GM23248 (cell line): ENCODE measurements at regions not wholly inside any gene's neighbourhood (a gene's known extent, or its start where the extent isn't known, plus 50 kb on each side); places are given as distances from the start of the nearest gene placed in this dataset.
A peak's percentile ranks its signal among the peaks of the same experiment; 100 is the strongest.

Experiments used
- DNase-seq: peaks from one replicate; pipeline ENCODE4 v3.0.0-alpha.2; 2015
- H2AFZ ChIP-seq: fragments of 200-600 bp; sonication (generic); 2 replicates; pipeline ENCODE4 v1.6.1; 2016; ENCODE audit warnings: antibody characterized with exemption
- H3F3A ChIP-seq: fragments of 200-600 bp; sonication (generic); 2 replicates; pipeline ENCODE4 v1.6.1; 2016; ENCODE audit warnings: mild to moderate bottlenecking, antibody characterized with exemption, mixed run types; ENCODE audit not compliant: insufficient read depth
- H3K27ac ChIP-seq: fragments of 200-600 bp; sonication (generic); 2 replicates; pipeline ENCODE4 v1.5.1; 2016; ENCODE audit warnings: mild to moderate bottlenecking
- H3K27me3 ChIP-seq: fragments of 200-600 bp; sonication (generic); replicated peaks from 2 replicates; pipeline ENCODE4 v1.6.1; 2016; ENCODE audit warnings: mild to moderate bottlenecking; ENCODE audit not compliant: insufficient read depth
- H3K36me3 ChIP-seq: fragments of 200-600 bp; sonication (generic); 2 replicates; pipeline ENCODE4 v1.6.1; 2016; ENCODE audit warnings: low read depth, mild to moderate bottlenecking
- H3K4me1 ChIP-seq: fragments of 200-600 bp; sonication (generic); 2 replicates; pipeline ENCODE4 v1.6.1; 2016; ENCODE audit warnings: mild to moderate bottlenecking; ENCODE audit not compliant: insufficient read depth
- H3K4me2 ChIP-seq: fragments of 200-600 bp; sonication (generic); one replicate; pipeline ENCODE4 v1.6.1; 2016; ENCODE audit warnings: mild to moderate bottlenecking; ENCODE audit not compliant: unreplicated experiment
- H3K4me3 ChIP-seq: fragments of 200-600 bp; sonication (generic); 2 replicates; pipeline ENCODE4 v1.5.1; 2016; ENCODE audit warnings: mild to moderate bottlenecking
- H3K79me2 ChIP-seq: fragments of 200-600 bp; sonication (generic); 2 replicates; pipeline ENCODE4 v1.6.1; 2016; ENCODE audit warnings: mild to moderate bottlenecking; ENCODE audit not compliant: insufficient read depth
- H3K9ac ChIP-seq: fragments of 200-600 bp; sonication (generic); 2 replicates; pipeline ENCODE4 v1.6.1; 2016; ENCODE audit warnings: mild to moderate bottlenecking
- H3K9me2 ChIP-seq: fragments of 200-600 bp; sonication (generic); 2 replicates; pipeline ENCODE4 v1.6.1; 2016; ENCODE audit warnings: mixed run types, mild to moderate bottlenecking, moderate library complexity; ENCODE audit not compliant: insufficient read depth
- H3K9me3 ChIP-seq: fragments of 200-600 bp; sonication (generic); one replicate; pipeline ENCODE4 v1.6.1; 2017; ENCODE audit warnings: low read depth
- H4K20me1 ChIP-seq: fragments of 200-600 bp; sonication (generic); 2 replicates; pipeline ENCODE4 v1.6.0; 2016; ENCODE audit not compliant: insufficient read depth
- EZH2 ChIP-seq: fragments of 200-600 bp; sonication (generic); IDR thresholded peaks from 2 replicates; pipeline ENCODE4 v1.6.1; 2018; ENCODE audit warnings: antibody characterized with exemption, mild to moderate bottlenecking; ENCODE audit not compliant: insufficient read depth, poor library complexity, severe bottlenecking
- EZH2phosphoT487 ChIP-seq: fragments of 200-600 bp; sonication (generic); IDR thresholded peaks from 2 replicates; pipeline ENCODE4 v1.6.1; 2018; ENCODE audit warnings: antibody characterized with exemption, moderate library complexity, mild to moderate bottlenecking, low read depth; ENCODE audit not compliant: insufficient read depth
- WGBS, 2 experiments: methylation state at CpG; one replicate each; pipeline ENCODE4 v1.1.6; 2015 to 2017; ENCODE audit warnings: low lambda C conversion rate in 2 of 2, low coverage in 1 of 2; ENCODE audit errors: missing lambda C conversion rate in 2 of 2; 5-methylcytosine and 5-hydroxymethylcytosine counted together
- in situ Hi-C: fragments of 300-500 bp; cut with MboI; formaldehyde crosslinking; loops from 2 replicates; pipeline ENCODE4 v1.15.0; 2020

GRCh38 chr10:37623506-37623905 lies 233.9 kb downstream of the ZNF248 start:
- Histone ChIP-seq H3K36me3 (no peaks in the 10 kb centered on the region), H2AFZ (no peak overlapping the region), H3K79me2 (no peaks in the 10 kb centered on the region), H3F3A (no peaks in the 10 kb centered on the region), H4K20me1 (no peaks in the 10 kb centered on the region), H3K4me1 (no peaks in the 10 kb centered on the region), H3K9ac (no peak overlapping the region), H3K27ac (no peak overlapping the region), H3K27me3 (no peaks in the 10 kb centered on the region), H3K9me3 (no peaks in the 10 kb centered on the region), H3K4me3 (no peak overlapping the region), H3K4me2 (no peak overlapping the region), H3K9me2 (no peaks in the 10 kb centered on the region)
- in situ Hi-C loops, result no loop called here
- DNase-seq, result no peak
- no peak for TF ChIP-seq EZH2phosphoT487
- no peak for TF ChIP-seq EZH2
- 17 to 32% methylated on average over 5 of the region's 5 CpGs for WGBS, 2 experiments

- Histone ChIP-seq H3K79me2 (no peaks in the 10 kb centered on the region), H3K4me1 (no peaks in the 10 kb centered on the region), H3K36me3 (no peaks in the 10 kb centered on the region), H3F3A (no peaks in the 10 kb centered on the region), H3K4me3 (no peak overlapping the region), H3K9me3 (no peaks in the 10 kb centered on the region), H3K4me2 (no peak overlapping the region), H3K9me2 (no peaks in the 10 kb centered on the region), H3K27ac (no peak overlapping the region), H3K9ac (no peak overlapping the region), H4K20me1 (no peaks in the 10 kb centered on the region), H3K27me3 (no peaks in the 10 kb centered on the region), H2AFZ (no peak overlapping the region)
- WGBS, 2 experiments, result 1 to 5% methylated on average over 3 of the region's 3 CpGs
- TF ChIP-seq EZH2, result no peak
- TF ChIP-seq EZH2phosphoT487, result no peak
- in situ Hi-C loops, result no loop called here
- DNase-seq, result peak; percentile 10
Measured at GRCh38 chr10:37619336-37619735, 238.1 kb downstream of the ZNF248 start.

- DNase-seq, result no peak
- Histone ChIP-seq H3K4me3 (no peak overlapping the region), H3K27ac (no peak overlapping the region), H3K27me3 (no peaks in the 10 kb centered on the region), H2AFZ (no peak overlapping the region), H3K4me2 (no peak overlapping the region), H4K20me1 (no peaks in the 10 kb centered on the region), H3K9ac (no peak overlapping the region), H3K9me2 (no peaks in the 10 kb centered on the region), H3F3A (no peaks in the 10 kb centered on the region), H3K4me1 (no peaks in the 10 kb centered on the region), H3K9me3 (no peaks in the 10 kb centered on the region), H3K36me3 (no peaks in the 10 kb centered on the region), H3K79me2 (no peaks in the 10 kb centered on the region)
- TF ChIP-seq EZH2, result no peak
- no peak for TF ChIP-seq EZH2phosphoT487
- in situ Hi-C loops, result no loop called here
- 20 to 21% methylated on average over 6 of the region's 6 CpGs for WGBS, 2 experiments
Measured at GRCh38 chr10:37588299-37588698, 269.1 kb downstream of the ZNF248 start.

- Histone ChIP-seq H3K4me2 (no peak overlapping the region), H3K79me2 (no peaks in the 10 kb centered on the region), H3K9me2 (no peaks in the 10 kb centered on the region), H3K4me3 (no peak overlapping the region), H3K36me3 (no peaks in the 10 kb centered on the region), H3K9ac (no peak overlapping the region), H3K27me3 (no peaks in the 10 kb centered on the region), H3K27ac (no peak overlapping the region), H4K20me1 (no peaks in the 10 kb centered on the region), H3F3A (no peaks in the 10 kb centered on the region), H2AFZ (no peak overlapping the region), H3K4me1 (no peaks in the 10 kb centered on the region), H3K9me3 (no peaks in the 10 kb centered on the region)
- no peak for DNase-seq
- 5 to 16% methylated on average over 4 of the region's 4 CpGs for WGBS, 2 experiments
- in situ Hi-C loops, result no loop called here
- TF ChIP-seq EZH2phosphoT487, result no peak
- TF ChIP-seq EZH2, result no peak
Measured at GRCh38 chr10:37584643-37585042, 272.8 kb downstream of the ZNF248 start.

GRCh38 chr10:37582237-37582636 lies 275.2 kb downstream of the ZNF248 start:
- no peak overlapping the region for H3K4me2 ChIP-seq
- H3F3A ChIP-seq, result no peaks in the 10 kb centered on the region
- no peak overlapping the region for H3K27ac ChIP-seq
- DNase-seq, result no peak
- no peak overlapping the region for H3K9ac ChIP-seq
- no peak overlapping the region for H3K4me3 ChIP-seq
- no peaks in the 10 kb centered on the region for H4K20me1 ChIP-seq
- no peaks in the 10 kb centered on the region for H3K9me2 ChIP-seq
- H3K27me3 ChIP-seq, result no peaks in the 10 kb centered on the region
- H2AFZ ChIP-seq, result no peak overlapping the region
- no peaks in the 10 kb centered on the region for H3K4me1 ChIP-seq
- H3K9me3 ChIP-seq, result no peaks in the 10 kb centered on the region
- in situ Hi-C loops, result no loop called here
- H3K79me2 ChIP-seq, result no peaks in the 10 kb centered on the region
- TF ChIP-seq EZH2 (no peak), EZH2phosphoT487 (no peak)
- H3K36me3 ChIP-seq, result no peaks in the 10 kb centered on the region
